Glomerular visceral epithelial cell (primary cell): ENCODE measurements at regions not wholly inside any gene's neighbourhood (a gene's known extent, or its start where the extent isn't known, plus 50 kb on each side); places are given as distances from the start of the nearest gene placed in this dataset.
A peak's percentile ranks its signal among the peaks of the same experiment; 100 is the strongest.

ENCODE experiments used
- DNase-seq: peaks from one replicate; pipeline ENCODE4 v3.0.0-alpha.2; 2016; ENCODE audit errors: extremely low spot score

DNA sequence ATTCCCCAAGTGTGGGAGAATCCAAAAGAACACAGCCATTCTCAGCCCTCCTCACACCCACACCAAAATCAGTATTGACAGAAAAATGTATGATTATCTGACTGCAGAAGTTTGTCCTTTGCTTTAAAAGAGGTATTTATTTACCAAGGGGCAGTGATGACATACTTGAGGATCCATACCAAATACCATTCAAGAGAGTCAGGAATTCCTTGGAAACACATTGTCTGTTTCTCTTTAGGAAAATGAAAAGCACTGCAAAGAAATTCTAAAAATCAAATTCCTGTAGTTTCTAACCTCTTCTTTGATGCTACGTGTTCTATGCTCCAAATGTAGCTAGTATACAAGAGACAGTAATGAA, 509.6 kb upstream of the CXADR start:
- DNase-seq: peak; percentile 7

DNA sequence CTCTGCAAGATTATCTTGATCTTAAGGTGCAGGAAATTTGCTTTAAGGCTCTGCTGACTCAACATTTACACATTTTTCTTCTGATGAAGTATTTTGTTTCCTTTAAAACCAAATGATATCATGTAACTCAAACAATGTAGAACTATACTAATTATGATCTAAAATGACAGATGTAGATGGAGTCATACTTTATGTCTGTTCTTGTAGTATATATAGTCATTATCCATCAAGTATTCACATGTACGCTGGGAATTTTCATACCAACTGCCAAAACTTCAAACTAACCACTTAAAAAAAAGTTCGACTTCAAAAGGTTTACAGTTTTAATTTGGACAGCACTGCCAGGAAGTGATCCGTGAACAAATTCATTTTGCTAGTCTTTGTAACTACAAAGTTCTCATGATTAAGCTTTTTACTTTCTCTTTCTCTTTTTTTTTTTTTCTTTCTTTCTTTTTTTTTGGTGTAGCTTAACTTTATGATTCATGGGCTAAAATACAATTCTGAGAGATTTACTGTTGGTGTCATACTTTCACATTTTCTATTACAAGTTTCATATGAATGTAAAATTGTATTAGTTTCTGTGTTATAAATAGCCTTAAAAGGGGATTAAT, 509.0 kb upstream of the CXADR start:
- DNase-seq: peak; percentile 6

DNA sequence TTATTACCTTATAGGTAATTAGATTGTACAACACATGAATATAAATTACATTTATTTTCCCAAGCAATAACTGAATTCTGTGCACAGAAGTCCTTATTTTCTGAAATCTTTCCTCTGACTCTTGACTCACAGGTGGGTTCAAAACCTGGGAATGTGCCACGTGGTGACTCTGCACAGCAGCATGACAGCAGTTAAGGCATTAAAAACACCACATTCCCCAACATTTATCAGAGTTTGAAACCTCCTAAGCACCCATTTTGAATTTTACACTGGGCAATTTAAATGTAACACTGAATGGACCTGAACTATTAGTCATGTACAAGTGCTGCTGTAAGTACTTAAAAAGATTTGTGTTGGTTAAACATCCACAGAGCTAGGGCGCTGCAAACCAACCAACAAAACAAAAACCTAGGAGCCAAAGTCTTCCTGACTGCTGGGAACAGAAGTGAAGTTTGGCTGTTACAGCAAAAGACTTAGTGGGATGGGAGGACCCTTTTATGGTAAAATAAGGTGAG, 480.6 kb upstream of the CXADR start:
- no peak for DNase-seq

DNA sequence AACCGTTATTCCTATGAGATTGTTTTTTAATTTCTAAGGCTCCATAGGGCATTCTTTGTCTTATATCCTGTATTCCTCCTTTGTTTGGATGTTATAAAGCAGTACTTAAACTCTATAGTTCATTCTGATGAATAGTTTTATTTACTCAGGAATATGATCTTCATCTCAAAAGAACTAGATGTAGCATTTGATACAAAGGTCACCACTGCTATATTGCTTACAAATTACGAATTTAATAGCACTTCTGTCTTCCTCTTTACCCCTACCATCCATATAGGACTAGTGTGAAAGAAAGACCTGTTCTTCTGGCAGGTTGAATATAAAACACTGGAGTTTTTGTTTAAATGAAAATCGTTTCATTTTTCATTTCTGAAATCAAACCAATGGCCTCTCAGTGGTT, 468.1 kb upstream of the CXADR start:
- DNase-seq: no peak

DNA sequence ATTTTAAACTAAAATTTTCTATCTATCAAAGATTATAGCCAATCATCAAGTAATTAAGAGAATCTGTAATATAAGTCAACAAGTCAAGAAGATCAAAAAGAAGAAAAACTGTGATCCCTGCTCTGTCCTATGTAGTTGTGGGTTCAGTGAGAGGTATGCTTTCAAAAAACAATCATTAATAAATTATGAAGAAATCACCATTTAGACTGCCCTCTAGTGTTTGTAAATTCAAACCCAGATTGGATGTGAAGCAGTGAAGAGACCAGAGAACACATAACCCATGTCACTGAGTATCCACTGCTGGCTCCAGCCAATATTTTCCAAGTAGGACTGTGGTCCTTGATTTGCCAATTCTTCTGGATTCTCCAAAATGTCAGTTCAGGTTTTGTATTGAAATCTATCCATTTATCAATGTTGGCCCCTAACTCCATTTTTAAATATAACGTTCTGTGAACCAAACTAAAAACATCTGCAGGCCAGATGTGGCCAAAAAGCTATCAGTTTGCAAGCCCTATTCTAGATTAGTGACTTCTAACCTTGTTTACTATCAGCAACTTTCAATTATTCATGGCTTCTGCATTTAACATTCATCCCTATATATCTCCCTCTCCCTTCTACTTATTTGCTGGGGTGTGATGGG, 467.5 kb upstream of the CXADR start:
- DNase-seq: peak; percentile 30

DNA sequence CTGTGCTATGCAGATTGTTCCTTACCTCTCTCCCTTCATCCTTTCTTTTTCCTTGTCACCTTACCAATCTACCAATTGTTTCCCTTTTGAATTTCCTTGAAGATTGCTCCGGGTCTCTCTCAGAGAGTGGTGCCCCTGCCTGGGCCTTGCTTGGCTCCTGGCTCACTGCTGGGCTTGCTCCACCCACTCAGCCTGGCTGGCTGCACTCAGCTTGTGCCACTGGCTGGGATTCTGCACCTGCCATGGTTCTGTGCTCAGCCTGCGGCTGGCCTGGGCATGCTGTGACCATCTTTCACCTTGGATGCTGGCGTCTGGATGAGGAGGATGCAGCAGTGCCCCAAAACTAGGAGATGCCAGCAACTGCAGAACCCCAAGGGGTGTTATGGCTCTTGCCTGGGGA, 463.9 kb upstream of the CXADR start:
- no peak for DNase-seq

DNA sequence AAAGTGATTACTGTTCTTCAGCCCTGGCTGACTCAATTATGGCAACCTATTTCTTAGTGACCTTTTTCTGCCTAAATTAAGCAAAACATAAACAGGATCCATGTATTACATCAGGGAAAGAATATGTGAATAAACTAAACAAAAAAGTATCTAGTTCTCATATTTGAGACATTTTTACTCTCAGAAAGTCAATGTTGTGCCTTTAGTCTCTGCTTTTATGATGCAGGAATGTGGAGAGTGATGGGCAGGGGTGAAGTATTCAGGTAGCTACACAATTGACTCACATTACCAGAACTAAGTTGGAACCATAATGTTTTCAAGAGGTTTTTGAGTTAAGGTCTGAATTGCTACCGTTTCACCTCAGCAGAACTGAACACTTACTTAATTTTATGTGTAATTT, 462.7 kb upstream of the CXADR start:
- no peak for DNase-seq

DNA sequence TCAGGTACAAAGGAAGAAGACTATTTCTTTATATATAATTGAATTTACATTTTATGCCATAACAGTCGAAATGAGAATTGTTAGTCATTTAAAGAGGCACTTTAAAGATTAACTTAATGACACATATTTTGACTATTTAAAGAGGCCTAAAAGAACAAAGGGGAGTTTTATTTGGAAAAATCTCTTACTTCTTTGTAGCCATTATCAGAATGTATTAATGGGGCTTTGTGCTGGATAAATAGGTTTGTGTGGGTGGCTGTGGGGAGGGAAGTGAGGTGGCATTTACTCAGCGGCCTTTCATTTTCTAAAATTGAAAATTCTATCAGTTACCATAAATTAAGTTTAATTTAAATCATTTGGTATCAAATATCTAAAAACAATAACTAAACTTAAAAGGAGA, 462.2 kb upstream of the CXADR start:
- DNase-seq: no peak

DNA sequence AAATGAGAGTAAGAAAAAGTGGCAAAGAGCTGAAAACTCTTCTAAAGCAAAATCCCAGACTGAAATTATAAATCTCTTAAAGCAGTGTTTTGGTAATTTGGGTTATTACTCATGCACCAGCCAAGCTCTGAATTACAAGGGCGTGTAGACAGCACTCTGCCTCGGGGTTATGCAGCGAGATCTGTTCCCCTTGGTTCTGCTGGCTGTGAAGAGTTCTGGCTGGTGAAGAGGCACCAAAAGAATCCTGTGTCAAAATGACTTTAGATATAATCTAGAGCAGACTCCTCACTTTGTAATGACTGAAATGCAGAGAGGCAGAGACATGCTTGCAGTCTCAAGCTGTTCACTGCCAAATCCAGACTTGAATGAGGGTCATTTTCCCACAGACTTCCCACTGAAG, 461.8 kb upstream of the CXADR start:
- DNase-seq: no peak

DNA sequence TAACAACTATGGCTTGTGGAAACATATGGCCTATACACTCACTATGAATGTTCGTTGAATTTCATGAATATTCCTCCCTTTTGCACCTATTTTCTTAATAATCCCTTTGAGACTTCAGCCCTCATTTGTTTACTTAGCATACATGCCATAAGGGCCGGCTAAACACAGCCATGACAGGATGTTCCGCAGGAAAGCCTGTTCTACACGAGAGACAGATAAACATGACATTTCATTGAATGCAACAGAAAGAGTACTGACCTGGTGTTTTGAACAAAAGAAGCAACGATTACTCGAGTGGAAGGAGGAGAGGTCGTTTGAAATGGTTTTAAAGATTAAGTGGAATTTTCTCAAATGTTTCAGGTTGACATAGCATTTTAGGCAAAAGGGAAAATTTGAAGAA, 459.5 kb upstream of the CXADR start:
- no peak for DNase-seq

DNA sequence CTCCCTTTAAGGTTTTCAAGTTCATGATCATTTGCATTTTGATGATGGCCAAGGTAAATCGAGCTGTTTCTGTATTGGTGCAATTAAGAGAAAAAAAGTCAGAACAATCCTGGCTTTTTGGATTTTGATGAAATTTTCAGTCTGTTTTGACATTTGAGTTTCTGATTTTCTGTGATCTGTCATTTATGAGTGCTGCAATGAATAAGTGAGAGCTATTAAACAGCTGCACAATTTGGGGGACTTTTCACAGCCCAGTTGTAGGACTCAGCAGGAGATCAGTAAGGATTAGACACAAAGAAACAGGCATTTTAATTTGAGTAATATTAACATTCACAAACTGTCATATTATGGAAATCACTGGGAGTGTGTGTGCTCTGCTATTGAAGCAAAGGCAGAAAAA, 452.9 kb upstream of the CXADR start:
- no peak for DNase-seq

DNA sequence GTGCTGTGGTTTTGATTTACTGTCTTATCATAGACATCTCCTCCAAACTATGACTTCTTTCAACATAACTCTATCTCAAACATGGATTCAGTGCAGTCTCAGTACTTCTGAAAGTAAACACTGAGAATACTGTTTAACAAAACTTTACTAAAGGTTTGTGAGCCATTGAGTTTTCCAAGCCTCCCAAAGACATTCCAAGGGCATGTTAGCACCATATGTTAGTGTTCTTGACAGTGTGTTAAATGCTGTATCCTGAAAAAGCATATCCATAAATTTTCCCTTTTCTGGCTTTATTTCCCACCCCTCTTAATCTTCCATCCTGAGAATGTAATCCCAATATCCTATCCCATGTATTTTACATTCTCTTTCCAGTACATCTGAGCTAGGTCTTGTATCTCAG, 446.8 kb upstream of the CXADR start:
- no peak for DNase-seq

DNA sequence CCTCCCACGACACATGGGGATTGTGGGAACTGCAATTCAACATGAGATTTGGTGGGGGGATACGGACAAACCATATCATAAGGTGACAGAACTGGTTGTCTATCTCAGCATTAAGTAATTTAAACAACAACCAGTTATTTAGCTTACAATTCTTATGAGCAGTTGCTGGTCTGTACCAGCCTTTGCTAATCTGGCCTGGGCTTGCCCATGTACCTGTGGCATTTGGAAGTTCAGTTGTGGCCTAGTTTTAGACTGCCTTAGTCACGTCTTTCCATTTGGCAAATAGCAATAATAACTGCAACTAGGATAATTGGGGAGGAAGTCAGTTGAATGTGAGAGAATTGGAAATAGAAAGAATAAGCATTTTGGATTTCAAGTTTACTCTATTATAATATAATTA, 441.8 kb upstream of the CXADR start:
- DNase-seq: no peak

DNA sequence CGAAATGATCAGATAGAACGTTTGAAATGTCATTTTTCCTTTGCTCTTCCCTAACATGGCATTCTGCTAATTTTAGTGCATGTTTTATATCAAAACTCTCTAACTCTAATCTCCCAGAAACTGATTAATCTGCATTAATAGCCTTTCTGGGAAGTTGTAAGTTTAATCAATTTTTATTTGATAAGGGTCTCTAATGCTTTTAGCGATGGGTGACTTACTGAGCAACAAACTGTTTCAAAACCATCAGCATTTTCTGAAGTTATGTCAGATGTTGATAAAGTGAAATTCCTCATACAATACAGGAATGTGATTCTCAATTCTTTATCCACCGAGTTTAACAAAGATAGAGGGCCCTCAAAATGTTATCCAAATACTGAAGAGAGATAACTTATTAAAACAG, 431.6 kb upstream of the CXADR start:
- DNase-seq: no peak

DNA sequence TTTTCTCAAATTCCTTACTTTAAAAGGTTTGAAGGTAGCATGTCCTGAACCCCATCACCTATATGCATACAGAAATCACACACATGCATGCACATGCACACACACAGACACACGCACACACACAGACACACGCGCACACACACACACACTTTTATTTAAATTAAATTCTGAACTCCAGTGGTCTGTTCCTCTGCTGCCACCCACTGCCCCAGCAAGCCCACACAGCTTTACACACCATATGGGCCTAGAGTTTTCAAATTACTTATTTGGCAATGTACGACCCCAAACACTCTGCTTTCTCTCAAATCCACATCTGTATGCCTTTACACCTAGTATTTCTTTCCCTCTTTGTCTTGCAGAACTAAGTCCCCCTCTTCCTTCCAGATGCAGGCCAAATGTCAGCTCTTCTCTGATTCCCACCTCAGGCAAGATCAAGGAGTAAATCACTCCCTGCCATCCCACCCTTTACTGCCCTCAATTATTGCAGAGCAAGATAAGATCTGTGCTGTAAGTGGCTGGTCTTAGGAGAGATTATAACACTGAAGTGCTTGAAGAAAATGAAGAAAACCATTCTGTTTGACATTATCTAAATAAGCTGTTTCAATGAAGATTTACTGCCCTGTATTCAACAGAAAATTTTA, 429.9 kb upstream of the CXADR start:
- DNase-seq: no peak

DNA sequence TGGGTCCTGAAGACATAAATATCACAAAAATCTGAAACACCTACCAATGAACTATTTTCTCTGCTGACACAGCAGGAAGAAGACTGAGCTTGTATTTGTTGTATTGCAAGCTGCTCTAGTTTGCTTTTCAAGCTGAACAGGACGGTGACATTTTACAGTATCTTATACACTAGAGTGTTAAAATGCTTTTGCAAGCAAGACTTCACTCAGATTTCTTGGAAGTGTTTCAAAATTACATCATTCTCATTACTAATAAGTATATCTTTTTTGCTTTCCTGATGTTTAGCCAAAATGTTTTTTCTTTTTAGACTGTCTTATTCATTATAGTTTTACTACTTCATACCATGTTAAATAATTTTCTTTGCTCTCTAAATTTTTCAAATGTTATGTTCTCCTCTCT, 427.1 kb upstream of the CXADR start:
- DNase-seq: no peak

DNA sequence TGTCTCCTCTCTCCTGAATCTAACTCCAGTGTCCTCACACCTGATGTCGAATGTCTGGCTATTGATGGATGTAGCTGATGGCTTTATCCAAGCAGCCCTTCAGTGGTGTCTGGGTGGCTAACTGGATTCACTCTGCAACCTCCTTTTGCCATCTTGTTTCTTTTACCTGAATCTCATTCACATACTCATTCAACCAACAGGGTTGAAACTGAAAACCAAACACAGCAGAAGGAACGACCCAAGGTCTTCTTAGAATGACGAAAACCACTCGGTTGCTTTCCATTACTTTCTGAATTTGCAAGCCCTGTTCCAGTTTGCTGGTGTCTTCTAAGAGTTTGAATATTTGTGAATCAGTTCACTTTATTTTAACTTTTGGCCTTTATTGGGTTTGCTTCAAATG, 424.3 kb upstream of the CXADR start:
- no peak for DNase-seq

DNA sequence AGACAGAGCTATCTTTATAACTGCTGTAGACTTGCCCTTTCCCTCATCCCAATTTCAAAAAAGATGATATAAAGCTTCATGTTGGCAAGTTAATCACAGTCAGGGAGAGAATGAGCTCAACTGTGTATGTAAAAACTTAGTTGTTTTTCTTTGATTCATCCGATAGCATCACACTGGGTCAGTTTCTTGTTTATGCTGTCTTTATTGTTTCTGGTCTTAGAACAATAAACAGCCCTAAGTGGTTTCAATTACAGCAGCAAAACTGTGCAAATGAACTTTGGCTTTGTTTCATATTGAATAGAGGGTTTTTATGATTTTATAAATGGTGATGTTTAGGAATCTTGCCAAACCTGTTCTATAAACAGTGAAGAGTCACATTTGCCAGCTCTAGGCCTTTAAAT, 423.8 kb upstream of the CXADR start:
- no peak for DNase-seq

DNA sequence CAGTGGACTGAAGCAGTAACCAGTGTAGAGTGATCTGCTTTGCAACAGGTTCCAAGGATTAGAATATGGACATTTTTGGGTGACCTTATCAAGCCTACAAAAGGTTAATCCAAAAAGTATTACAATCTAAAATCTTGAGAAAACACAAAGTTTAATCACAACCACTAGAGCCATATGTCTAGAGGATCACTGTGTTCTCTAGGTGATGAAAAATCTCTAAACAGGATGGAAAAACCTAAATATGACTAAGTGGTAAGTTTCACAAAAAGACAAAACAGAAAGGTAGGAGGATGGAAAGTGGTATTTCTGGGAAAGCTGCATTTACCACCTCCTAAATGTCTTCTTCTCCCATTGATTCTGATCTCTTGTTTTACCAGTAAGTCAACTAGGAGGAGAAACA, 411.1 kb upstream of the CXADR start:
- no peak for DNase-seq

DNA sequence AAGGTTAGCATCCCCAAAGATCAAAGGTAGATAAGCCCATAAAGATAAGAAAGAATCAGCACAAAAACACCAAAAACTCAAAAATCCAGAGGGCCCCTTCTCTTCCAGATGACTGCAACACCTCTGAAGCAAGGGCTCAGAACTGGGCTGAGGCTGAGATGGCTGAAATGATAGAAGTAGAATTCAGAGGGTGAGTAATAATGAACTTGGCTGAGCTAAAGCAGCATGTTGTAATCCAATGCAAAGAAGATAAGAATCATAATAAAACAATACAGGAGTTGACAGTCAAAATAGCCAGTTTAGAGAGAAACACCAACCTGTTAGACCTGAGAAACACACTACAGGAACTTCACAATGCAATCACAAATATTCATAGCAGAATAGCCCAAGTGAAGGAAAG, 406.9 kb upstream of the CXADR start:
- DNase-seq: no peak

DNA sequence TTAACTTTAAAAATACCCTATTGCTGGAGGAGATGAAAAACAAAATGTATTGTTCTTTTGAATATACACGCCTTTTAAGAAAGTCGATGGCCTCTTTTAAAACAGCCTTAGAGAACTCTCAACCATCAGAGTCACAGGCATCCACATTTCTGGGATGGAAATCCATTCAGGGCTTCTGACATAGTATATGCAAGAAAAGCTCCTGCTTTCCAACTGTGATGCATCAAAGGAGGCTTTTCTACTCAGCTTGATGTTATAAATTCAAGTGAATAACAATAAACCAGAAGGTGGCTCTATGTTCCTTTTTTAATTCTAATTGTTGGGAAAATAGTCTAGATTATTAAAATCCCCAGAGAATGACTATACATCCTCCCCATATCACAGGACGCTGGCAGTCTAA, 398.8 kb upstream of the CXADR start:
- DNase-seq: no peak

DNA sequence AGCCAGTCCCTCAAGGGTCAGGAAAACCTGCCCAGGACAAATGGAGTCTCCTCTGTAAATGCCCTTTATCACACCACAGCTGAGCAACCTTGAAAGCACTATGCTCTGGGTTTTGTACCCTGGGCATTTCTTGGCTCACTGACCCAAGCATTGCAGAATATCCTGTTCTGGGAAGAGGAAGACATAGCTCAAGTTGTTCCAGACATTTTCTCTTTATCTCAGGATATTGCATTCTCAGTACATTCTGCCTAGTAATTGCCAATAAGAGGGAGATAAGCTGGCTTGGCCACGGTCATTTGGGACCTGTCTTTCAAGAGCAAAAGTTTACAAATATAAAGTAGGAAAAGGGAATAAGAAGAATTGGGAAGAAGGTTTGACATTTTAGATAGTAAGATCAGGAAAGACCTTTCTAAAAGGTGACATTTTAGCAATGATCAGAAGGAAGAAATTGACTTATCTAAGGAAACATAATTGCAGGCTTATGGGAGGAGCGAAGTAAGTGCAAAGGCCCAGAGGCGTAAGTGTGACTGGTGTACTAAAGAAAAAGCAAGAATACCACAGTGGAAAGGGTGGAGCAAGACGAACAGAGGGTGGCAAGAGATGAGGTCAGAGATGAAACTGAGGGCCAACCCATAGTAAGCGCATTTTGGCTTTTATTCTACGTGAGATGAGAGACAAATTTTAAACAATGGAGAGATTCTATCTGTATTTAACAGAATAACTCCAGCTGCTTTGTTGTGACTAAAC, 394.0 kb upstream of the CXADR start:
- no peak for DNase-seq
